ENCODE measurements at regions not wholly inside any gene's neighbourhood (a gene's known extent, or its start where the extent isn't known, plus 50 kb on each side); places are given as distances from the start of the nearest gene placed in this dataset.

DNA sequence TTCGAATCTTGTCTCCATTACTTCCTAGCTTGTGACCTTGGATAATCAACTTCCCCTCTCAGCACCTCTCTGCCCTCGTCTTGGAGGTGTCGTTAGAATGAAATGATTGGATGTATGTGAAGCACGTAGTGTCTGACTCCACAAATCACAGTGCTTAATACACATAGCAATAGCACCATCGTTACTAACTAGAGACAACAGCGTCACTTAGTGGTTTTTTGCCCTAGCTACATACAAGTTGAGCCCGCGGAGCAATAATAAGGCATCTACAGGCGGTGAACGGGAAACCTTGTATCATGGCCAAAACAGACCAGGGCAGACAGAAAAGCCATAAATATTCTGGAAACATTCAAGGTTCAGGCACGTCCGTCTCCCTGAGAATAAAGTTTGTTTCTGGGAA is 154.9 kb downstream of the ASCL4 start:
- H3K27me3 ChIP-seq (ENCODE audit: insufficient read depth, low read depth, severe bottlenecking), result peaks cover 57% of the 10 kb centered on the region
- H3K4me3 ChIP-seq (ENCODE audit: low read depth, low read length), result no peak overlapping the region
- TF ChIP-seq, protein P1, sequence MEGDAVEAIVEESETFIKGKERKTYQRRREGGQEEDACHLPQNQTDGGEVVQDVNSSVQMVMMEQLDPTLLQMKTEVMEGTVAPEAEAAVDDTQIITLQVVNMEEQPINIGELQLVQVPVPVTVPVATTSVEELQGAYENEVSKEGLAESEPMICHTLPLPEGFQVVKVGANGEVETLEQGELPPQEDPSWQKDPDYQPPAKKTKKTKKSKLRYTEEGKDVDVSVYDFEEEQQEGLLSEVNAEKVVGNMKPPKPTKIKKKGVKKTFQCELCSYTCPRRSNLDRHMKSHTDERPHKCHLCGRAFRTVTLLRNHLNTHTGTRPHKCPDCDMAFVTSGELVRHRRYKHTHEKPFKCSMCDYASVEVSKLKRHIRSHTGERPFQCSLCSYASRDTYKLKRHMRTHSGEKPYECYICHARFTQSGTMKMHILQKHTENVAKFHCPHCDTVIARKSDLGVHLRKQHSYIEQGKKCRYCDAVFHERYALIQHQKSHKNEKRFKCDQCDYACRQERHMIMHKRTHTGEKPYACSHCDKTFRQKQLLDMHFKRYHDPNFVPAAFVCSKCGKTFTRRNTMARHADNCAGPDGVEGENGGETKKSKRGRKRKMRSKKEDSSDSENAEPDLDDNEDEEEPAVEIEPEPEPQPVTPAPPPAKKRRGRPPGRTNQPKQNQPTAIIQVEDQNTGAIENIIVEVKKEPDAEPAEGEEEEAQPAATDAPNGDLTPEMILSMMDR (IDR thresholded peaks at IDR 0.05; ENCODE audit: low read depth, low read length), result peak; percentile 69
- H3K36me3 ChIP-seq, result no peaks in the 10 kb centered on the region
- no peak overlapping the region for H3K27ac ChIP-seq
- DNase-seq, result peak; percentile 35
- no peaks in the 10 kb centered on the region for H3K9me3 ChIP-seq (ENCODE audit: severe bottlenecking)

DNA sequence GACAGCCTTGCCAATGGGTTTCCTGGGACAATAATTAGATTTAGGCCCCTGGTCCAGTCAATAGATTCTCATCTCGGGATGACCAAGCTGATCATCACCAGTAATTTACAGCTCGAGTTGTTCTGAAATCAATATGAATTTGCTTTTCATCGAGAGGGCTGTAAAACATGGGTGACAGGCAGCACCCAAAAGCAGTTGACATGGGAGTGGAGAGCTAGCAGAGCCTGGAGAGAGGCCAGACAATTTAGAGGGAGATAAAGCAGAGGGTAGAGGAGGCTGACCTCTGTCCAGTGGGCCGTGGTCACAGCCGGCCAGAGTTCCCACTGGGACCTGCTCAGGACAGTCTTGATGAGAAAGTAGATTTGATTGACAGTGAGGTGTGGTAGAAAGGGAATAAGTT is 157.3 kb downstream of the ASCL4 start:
- TF ChIP-seq, protein P1 (IDR thresholded peaks at IDR 0.05; ENCODE audit: low read depth, low read length), result no peak

DNA sequence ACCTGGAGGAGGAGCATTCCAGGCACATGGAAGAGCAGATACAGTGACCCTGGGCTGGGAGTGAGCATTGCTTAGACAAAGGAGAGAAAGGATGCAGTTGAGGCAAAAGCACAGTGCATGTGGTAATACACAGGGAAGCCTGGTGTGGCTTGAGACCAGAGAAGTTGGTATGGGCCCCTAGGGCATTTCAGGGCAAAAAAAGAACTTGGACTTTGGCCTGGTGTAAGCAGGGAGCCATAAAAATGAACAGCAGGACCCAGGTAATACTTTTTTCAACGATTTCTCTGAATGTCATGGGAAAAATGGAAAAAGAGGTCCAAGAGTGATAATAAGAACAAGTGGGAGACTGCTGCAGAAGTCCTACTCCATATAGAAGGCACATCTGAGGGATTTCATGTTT is 163.9 kb downstream of the ASCL4 start:
- TF ChIP-seq, protein P1 (IDR thresholded peaks at IDR 0.05; ENCODE audit: low read depth, low read length), result no peak
- no peak overlapping the region for H3K4me3 ChIP-seq (ENCODE audit: low read depth, low read length)
- no peak for DNase-seq
- no peak overlapping the region for H3K27ac ChIP-seq
- H3K9me3 ChIP-seq (ENCODE audit: severe bottlenecking), result no peaks in the 10 kb centered on the region
- H3K27me3 ChIP-seq (ENCODE audit: insufficient read depth, low read depth, severe bottlenecking), result peaks cover 52% of the 10 kb centered on the region
- no peaks in the 10 kb centered on the region for H3K36me3 ChIP-seq

More for the DNA sequence above, 157.3 kb downstream of the ASCL4 start:
- Histone ChIP-seq H3K4me3 (ENCODE audit: low read depth, low read length) (no peak overlapping the region), H3K27me3 (ENCODE audit: insufficient read depth, low read depth, severe bottlenecking) (peaks cover 49% of the 10 kb centered on the region), H3K36me3 (no peaks in the 10 kb centered on the region), H3K9me3 (ENCODE audit: severe bottlenecking) (no peaks in the 10 kb centered on the region), H3K27ac (no peak overlapping the region)
- DNase-seq, result no peak

DNA sequence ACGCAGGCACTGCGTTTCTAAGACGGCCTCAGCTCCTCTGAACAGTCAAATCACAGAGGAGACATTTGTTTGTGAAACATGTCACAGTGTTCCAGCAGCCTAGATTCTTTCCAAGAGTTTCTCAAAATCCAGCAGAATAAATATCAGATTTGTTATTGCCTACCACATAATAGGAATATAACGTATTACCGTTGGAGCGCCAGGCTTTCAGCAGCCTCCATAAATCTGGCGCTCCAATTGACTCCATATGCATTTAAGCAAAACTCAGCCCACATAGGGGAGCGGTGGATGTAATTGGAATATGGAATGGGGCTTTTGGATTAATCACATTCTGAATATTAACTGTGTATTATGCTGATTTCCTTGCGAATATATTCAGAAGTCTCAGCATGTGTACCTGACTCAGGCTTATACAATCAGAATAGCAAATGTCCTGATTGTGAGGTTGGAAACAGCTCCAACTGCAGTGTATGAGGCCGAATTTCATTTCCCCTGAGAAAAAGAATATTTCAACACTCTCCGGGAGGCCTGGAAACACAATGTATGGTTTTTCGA is 174.0 kb downstream of the ASCL4 start:
- no peaks in the 10 kb centered on the region for H3K9me3 ChIP-seq (ENCODE audit: severe bottlenecking)

DNA sequence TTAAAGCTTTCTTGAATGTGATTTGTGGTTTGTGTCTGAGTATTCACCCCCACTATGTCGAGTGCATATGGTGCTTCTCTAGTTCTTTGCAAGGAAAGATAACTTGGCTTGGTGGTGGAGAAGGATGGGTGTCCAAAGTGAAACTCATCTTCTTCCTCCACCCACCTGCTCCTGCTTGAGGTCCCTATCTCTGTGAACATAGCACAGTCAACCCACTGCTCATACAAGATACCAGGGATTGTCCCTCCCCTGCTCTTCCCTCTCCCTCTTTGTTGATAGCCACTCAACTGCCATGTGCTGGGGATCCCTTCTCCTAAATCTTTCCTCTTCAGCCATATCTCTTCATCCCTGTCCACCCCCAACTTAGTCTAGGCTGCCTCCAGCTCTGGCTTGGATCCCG is 176.5 kb downstream of the ASCL4 start:
- TF ChIP-seq, protein P1 (IDR thresholded peaks at IDR 0.05; ENCODE audit: low read depth, low read length), result no peak
- Histone ChIP-seq H3K4me3 (ENCODE audit: low read depth, low read length) (no peak overlapping the region), H3K27me3 (ENCODE audit: insufficient read depth, low read depth, severe bottlenecking) (peaks cover 54% of the 10 kb centered on the region), H3K27ac (no peak overlapping the region), H3K36me3 (no peaks in the 10 kb centered on the region), H3K9me3 (ENCODE audit: severe bottlenecking) (no peaks in the 10 kb centered on the region)
- DNase-seq, result no peak

More for the DNA sequence above, 174.0 kb downstream of the ASCL4 start:
- TF ChIP-seq, protein P1 (IDR thresholded peaks at IDR 0.05; ENCODE audit: low read depth, low read length), result no peak
- Histone ChIP-seq H3K4me3 (ENCODE audit: low read depth, low read length) (no peak overlapping the region), H3K36me3 (no peaks in the 10 kb centered on the region), H3K27me3 (ENCODE audit: insufficient read depth, low read depth, severe bottlenecking) (peaks cover 53% of the 10 kb centered on the region), H3K27ac (no peak overlapping the region)
- no peak for DNase-seq
